Endothelial cell (in vitro differentiated cells): ENCODE measurements at regions not wholly inside any gene's neighbourhood (a gene's known extent, or its start where the extent isn't known, plus 50 kb on each side); places are given as distances from the start of the nearest gene placed in this dataset.

Source experiments
- DNase-seq: peaks from one replicate; pipeline ENCODE4 v3.0.0; 2021; ENCODE audit warnings: low spot score
- H3K27ac Mint-ChIP-seq: one replicate; pipeline ENCODE4 v1.8.0; 2021; ENCODE audit warnings: mixed read lengths, inconsistent platforms; ENCODE audit not compliant: unreplicated experiment
- H3K27me3 Mint-ChIP-seq: one replicate; pipeline ENCODE4 v1.8.0; 2021; ENCODE audit warnings: mild to moderate bottlenecking, moderate library complexity, mixed read lengths, inconsistent platforms; ENCODE audit not compliant: unreplicated experiment
- H3K36me3 Mint-ChIP-seq: one replicate; pipeline ENCODE4 v1.8.0; 2021; ENCODE audit warnings: mild to moderate bottlenecking, low read depth, mixed read lengths, inconsistent platforms; ENCODE audit not compliant: unreplicated experiment
- H3K4me1 Mint-ChIP-seq: one replicate; pipeline ENCODE4 v1.8.0; 2021; ENCODE audit warnings: mild to moderate bottlenecking, mixed read lengths, inconsistent platforms; ENCODE audit not compliant: unreplicated experiment
- H3K4me3 Mint-ChIP-seq: one replicate; pipeline ENCODE4 v1.8.0; 2021; ENCODE audit warnings: mild to moderate bottlenecking, mixed read lengths, inconsistent platforms; ENCODE audit not compliant: unreplicated experiment
- H3K9me3 Mint-ChIP-seq: one replicate; pipeline ENCODE4 v1.8.0; 2021; ENCODE audit warnings: mixed read lengths, inconsistent platforms; ENCODE audit not compliant: unreplicated experiment
- TF ChIP-seq, protein P1 (sequence below): fragments of 200-600 bp; sonication (generic); IDR thresholded peaks from one replicate; pipeline ENCODE4 v1.5.0; 2021; ENCODE audit warnings: antibody characterized with exemption; ENCODE audit not compliant: unreplicated experiment

DNA sequence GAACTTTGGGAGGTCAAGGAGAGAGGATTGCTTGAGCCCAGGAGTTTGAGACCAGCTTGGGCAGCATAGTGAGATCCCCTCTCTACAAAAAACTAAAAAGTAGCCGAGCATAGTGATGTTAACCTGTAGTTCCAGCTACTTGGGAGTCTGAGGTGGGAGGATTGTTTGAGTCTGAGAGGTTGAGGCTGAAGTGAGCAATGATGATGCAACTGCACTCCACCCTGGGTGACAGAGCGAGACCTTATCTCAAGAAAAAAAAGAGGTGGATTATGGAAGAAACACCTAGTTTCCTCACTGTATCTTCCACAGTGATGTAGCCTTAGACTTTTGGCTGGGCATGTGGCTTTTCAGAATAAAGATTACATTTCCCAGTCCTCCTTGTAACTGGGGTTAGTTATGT is 237.2 kb upstream of the SPRED2 start:
- Mint-ChIP-seq H3K4me3 (no peak overlapping the region), H3K9me3 (no peaks in the 10 kb centered on the region), H3K4me1 (no peaks in the 10 kb centered on the region), H3K27ac (no peak overlapping the region), H3K27me3 (peaks cover 1% of the 10 kb centered on the region), H3K36me3 (peaks cover 4% of the 10 kb centered on the region)
- DNase-seq, result no peak
- TF ChIP-seq, protein P1, sequence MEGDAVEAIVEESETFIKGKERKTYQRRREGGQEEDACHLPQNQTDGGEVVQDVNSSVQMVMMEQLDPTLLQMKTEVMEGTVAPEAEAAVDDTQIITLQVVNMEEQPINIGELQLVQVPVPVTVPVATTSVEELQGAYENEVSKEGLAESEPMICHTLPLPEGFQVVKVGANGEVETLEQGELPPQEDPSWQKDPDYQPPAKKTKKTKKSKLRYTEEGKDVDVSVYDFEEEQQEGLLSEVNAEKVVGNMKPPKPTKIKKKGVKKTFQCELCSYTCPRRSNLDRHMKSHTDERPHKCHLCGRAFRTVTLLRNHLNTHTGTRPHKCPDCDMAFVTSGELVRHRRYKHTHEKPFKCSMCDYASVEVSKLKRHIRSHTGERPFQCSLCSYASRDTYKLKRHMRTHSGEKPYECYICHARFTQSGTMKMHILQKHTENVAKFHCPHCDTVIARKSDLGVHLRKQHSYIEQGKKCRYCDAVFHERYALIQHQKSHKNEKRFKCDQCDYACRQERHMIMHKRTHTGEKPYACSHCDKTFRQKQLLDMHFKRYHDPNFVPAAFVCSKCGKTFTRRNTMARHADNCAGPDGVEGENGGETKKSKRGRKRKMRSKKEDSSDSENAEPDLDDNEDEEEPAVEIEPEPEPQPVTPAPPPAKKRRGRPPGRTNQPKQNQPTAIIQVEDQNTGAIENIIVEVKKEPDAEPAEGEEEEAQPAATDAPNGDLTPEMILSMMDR, result no peak

DNA sequence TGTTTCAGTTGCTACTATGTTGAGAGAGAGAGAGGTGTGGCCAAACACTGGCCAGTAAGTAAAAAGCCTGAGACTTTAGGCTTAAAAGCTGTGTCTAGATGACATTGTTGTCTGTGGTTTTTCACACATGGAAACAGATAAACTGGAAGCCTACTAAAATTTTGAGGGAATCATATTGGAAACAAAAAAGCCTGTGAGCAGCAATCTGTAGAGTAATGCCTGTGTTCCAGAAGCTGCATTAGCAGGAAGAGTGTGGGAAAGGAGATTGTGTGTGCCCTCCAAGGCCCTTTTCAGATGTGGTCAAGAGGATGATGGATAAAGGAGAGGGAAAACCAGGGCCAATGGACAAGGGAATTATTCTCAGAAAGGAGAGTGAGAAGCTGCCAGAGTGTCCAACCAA is 236.3 kb upstream of the SPRED2 start:
- peaks cover 1% of the 10 kb centered on the region for H3K27me3 Mint-ChIP-seq
- H3K9me3 Mint-ChIP-seq, result no peaks in the 10 kb centered on the region
- H3K27ac Mint-ChIP-seq, result no peak overlapping the region
- TF ChIP-seq, protein P1, result no peak
- no peaks in the 10 kb centered on the region for H3K4me1 Mint-ChIP-seq
- no peak overlapping the region for H3K4me3 Mint-ChIP-seq
- H3K36me3 Mint-ChIP-seq, result peaks cover 4% of the 10 kb centered on the region
- no peak for DNase-seq

DNA sequence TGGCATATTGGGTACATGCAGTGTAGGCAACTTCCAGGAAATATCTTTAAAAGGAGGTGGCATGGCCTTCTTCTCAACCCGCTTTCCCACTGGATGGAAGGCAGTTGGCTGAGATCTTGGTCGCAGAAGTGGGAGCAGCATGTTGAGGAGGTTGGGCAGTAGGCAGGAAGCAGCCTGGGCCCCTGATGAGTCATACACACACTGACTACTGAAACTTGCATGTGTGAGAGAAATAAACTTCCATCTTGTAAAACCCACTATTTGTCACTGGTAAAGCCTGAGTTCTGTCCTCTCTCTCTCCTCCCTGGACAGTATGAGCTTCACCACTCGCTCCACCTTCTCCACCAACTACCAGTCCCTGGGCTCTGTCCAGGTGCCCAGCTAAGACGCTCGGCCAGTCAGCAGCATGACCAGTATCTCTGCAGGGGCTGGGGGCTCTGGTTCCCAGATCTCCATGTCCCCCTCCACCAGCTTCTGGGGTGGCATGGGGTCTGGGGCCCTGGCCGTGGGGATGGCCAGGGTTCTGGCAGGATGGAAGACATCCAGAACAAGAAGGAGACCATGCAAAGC is 233.8 kb upstream of the SPRED2 start:
- Mint-ChIP-seq H3K27me3 (peaks cover 1% of the 10 kb centered on the region), H3K9me3 (no peaks in the 10 kb centered on the region), H3K4me1 (no peaks in the 10 kb centered on the region), H3K4me3 (no peak overlapping the region), H3K27ac (no peak overlapping the region), H3K36me3 (peaks cover 4% of the 10 kb centered on the region)
- TF ChIP-seq, protein P1, result no peak
- no peak for DNase-seq

DNA sequence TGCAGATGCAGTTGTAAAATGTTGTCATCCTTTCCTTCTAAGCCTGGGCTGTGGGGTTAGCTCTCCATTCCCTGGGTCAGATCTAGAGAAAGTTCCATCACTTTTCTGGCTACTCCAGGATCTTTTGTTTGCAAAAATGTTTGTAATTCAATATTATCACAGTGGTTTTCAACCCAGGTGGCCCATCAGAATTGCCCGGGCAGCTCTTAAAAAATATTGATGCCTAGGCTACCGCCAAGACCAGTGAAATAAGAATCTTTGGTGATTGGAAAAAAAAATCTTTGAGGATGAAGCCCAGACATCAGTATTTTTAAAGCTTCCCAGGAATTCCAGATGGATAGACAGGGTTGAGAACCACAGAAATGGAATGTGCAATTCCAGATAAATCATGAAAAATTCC is 232.5 kb upstream of the SPRED2 start:
- Mint-ChIP-seq H3K4me1 (no peaks in the 10 kb centered on the region), H3K27me3 (no peaks in the 10 kb centered on the region), H3K36me3 (peaks cover 4% of the 10 kb centered on the region), H3K4me3 (no peak overlapping the region), H3K27ac (no peak overlapping the region), H3K9me3 (no peaks in the 10 kb centered on the region)
- TF ChIP-seq, protein P1, result no peak
- no peak for DNase-seq

DNA sequence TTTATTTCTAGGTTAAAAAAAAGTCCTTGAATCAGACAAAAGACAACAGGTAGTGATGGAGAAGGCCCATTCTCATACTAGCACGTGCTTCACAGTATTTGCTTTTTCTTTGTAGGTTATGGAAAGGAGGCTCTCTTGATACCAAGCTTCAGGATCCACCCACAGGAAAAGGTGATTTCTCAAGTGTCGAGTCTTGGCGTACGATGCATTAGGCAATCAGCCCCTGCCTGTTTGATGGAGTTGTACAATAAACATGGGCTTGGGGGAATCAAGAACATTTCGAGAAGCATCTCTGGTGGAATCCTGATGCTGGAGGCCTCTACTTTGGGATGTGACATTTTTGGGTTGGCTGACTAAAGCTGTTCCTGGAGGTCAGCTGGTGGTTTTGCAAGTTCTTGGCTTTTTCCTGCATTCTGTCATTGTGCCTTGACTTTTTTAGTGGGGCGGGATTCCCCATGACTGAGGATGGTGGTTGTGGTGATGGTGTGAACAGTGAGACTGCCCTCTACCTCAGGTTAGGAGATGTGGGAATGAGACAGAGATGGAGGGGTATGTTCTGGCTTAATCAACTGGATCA is 231.5 kb upstream of the SPRED2 start:
- Mint-ChIP-seq H3K9me3 (no peaks in the 10 kb centered on the region), H3K27ac (no peak overlapping the region), H3K27me3 (no peaks in the 10 kb centered on the region), H3K4me1 (no peaks in the 10 kb centered on the region), H3K4me3 (no peak overlapping the region), H3K36me3 (peaks cover 4% of the 10 kb centered on the region)
- TF ChIP-seq, protein P1, result no peak
- no peak for DNase-seq
